HEK293 (cell line): ENCODE measurements at regions not wholly inside any gene's neighbourhood (a gene's known extent, or its start where the extent isn't known, plus 50 kb on each side); places are given as distances from the start of the nearest gene placed in this dataset.

Experiments
- CTCF ChIA-PET: fragments of 350-600 bp; formaldehyde crosslinking; extraction: SDS; loops from one replicate; lab custom pipeline; 2021; ENCODE audit warnings: antibody characterized with exemption; lab: Yijun Ruan, JAX
- POLR2A ChIA-PET: fragments of 300-600 bp; formaldehyde crosslinking; extraction: SDS; loops from one replicate; lab custom pipeline; 2020; ENCODE audit warnings: antibody characterized with exemption, inconsistent platforms; lab: Yijun Ruan, JAX
- H3K27ac ChIP-seq: fragments of 200-500 bp; sonication (Bioruptor generic); 2 replicates; pipeline ENCODE4 v1.5.1; 2014; ENCODE audit warnings: low read depth, low read length, control low read depth, inconsistent platforms; ENCODE audit errors: extremely low read depth
- H3K36me3 ChIP-seq, 2 experiments: fragments of 200-500 bp in 1 of 2; sonication (Bioruptor generic) in 1 of 2; 1 replicate in 1 of 2; 2 replicates in 1 of 2; pipeline ENCODE4 v1.5.1; 2014 to 2017; ENCODE audit warnings: inconsistent platforms in 2 of 2, low read length in 2 of 2; ENCODE audit not compliant: control insufficient read depth in 2 of 2, insufficient read depth in 1 of 2
- H3K4me1 ChIP-seq: fragments of 200-500 bp; sonication (Bioruptor generic); 2 replicates; pipeline ENCODE4 v1.5.1; 2014; ENCODE audit warnings: mild to moderate bottlenecking, low read length, inconsistent platforms; ENCODE audit not compliant: control insufficient read depth, insufficient read depth
- H3K4me3 ChIP-seq: 2 replicates; pipeline ENCODE4 v1.5.1; 2011; ENCODE audit warnings: low read depth, mild to moderate bottlenecking, control low read depth, low read length, moderate library complexity
- H3K9me3 ChIP-seq: fragments of 200-500 bp; sonication (Bioruptor generic); 2 replicates; pipeline ENCODE4 v1.5.1; 2014; ENCODE audit warnings: low read depth, low read length, inconsistent platforms; ENCODE audit not compliant: control insufficient read depth, insufficient read depth
- GLIS2 ChIP-seq: fragments of 450-650 bp; formaldehyde crosslinking; IDR thresholded peaks from 2 replicates; pipeline ENCODE4 v1.5.1; 2016; ENCODE audit warnings: missing biosample characterization, missing genetic modification characterization
- KLF10 ChIP-seq: fragments of 450-650 bp; IDR thresholded peaks from 2 replicates; pipeline ENCODE4 v1.5.1; 2018; ENCODE audit warnings: missing biosample characterization, mild to moderate bottlenecking, missing genetic modification characterization
- OSR2 ChIP-seq: fragments of 450-650 bp; formaldehyde crosslinking; IDR thresholded peaks from 2 replicates; pipeline ENCODE4 v1.5.1; 2016; ENCODE audit warnings: missing biosample characterization, missing genetic modification characterization
- OVOL3 ChIP-seq: fragments of 450-650 bp; formaldehyde crosslinking; IDR thresholded peaks from 2 replicates; pipeline ENCODE4 v1.5.1; 2016; ENCODE audit warnings: missing biosample characterization, missing genetic modification characterization
- REPIN1 ChIP-seq: fragments of 450-650 bp; formaldehyde crosslinking; IDR thresholded peaks from 2 replicates; pipeline ENCODE4 v1.5.1; 2017; ENCODE audit warnings: missing biosample characterization, missing genetic modification characterization, low read depth
- ZNF10 ChIP-seq: fragments of 450-650 bp; formaldehyde crosslinking; IDR thresholded peaks from 2 replicates; pipeline ENCODE4 v1.5.1; 2017; ENCODE audit warnings: missing biosample characterization, missing genetic modification characterization
- ZNF2 ChIP-seq: fragments of 450-650 bp; formaldehyde crosslinking; IDR thresholded peaks from 2 replicates; pipeline ENCODE4 v1.5.1; 2016; ENCODE audit warnings: missing biosample characterization, missing genetic modification characterization
- ZNF341 ChIP-seq: fragments of 450-650 bp; formaldehyde crosslinking; IDR thresholded peaks from 2 replicates; pipeline ENCODE4; 2016; ENCODE audit warnings: low read depth, missing biosample characterization, missing genetic modification characterization
- ZNF530 ChIP-seq: fragments of 450-650 bp; formaldehyde crosslinking; IDR thresholded peaks from 2 replicates; pipeline ENCODE4 v1.5.1; 2016; ENCODE audit warnings: low read depth, missing biosample characterization, missing genetic modification characterization
- ZNF830 ChIP-seq: fragments of 450-650 bp; IDR thresholded peaks from 2 replicates; pipeline ENCODE4 v1.5.0; 2018; ENCODE audit warnings: missing biosample characterization, missing genetic modification characterization, low read depth, mild to moderate bottlenecking, moderate library complexity
- ZNF837 ChIP-seq: fragments of 450-650 bp; formaldehyde crosslinking; IDR thresholded peaks from 2 replicates; pipeline ENCODE4 v1.5.1; 2016; ENCODE audit warnings: missing biosample characterization, missing genetic modification characterization
- TF ChIP-seq, protein P1 (sequence below): fragments of 450-650 bp; formaldehyde crosslinking; IDR thresholded peaks from 2 replicates; pipeline ENCODE4 v1.5.1; 2016; ENCODE audit warnings: missing biosample characterization, missing genetic modification characterization
- TF ChIP-seq, protein P2 (sequence below): fragments of 450-650 bp; formaldehyde crosslinking; IDR thresholded peaks from 2 replicates; pipeline ENCODE4 v1.5.1; 2017; ENCODE audit warnings: missing biosample characterization, missing genetic modification characterization
- TF ChIP-seq, protein P3 (sequence below): fragments of 450-650 bp; formaldehyde crosslinking; IDR thresholded peaks from 2 replicates; pipeline ENCODE4 v1.5.1; 2016; ENCODE audit warnings: missing biosample characterization, missing genetic modification characterization
- TF ChIP-seq, protein P4 (sequence below): fragments of 450-650 bp; formaldehyde crosslinking; IDR thresholded peaks from 2 replicates; pipeline ENCODE4 v1.5.1; 2016; ENCODE audit warnings: missing biosample characterization, missing genetic modification characterization
- TF ChIP-seq, protein P5 (sequence below): fragments of 450-650 bp; formaldehyde crosslinking; IDR thresholded peaks from 2 replicates; pipeline ENCODE4 v1.5.1; 2016; ENCODE audit warnings: missing biosample characterization, missing genetic modification characterization, low read depth
- TF ChIP-seq, protein P6 (sequence below): fragments of 450-650 bp; formaldehyde crosslinking; IDR thresholded peaks from 2 replicates; pipeline ENCODE4 v1.5.1; 2017; ENCODE audit warnings: missing biosample characterization, missing genetic modification characterization

DNA sequence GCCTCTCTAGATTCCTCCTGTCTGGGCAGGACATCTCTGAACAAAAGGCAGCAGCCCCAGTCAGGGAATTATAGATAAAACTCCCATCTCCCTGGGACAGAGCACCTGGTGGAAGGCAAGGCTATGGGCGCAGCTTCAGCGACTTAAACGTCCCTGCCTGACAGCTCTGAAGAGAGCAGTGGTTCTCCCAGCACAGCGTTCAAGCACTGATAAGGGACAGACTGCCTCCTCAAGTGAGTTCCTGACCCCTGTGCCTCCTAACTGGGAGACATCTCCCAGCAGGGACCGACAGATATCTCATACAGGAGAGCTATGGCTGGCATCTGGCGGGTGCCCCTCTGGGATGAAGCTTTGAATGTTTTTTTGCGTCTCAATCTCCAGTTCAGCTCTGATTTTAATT, 262.2 kb downstream of the PARM1 start:
- TF ChIP-seq GLIS2 (tag by site-specific recombination) (no peak), OVOL3 (tag by site-specific recombination) (no peak), ZNF10 (tag by site-specific recombination) (no peak), REPIN1 (tag by site-specific recombination) (no peak), KLF10 (tag by site-specific recombination) (no peak), ZNF341 (tag by site-specific recombination) (no peak), ZNF530 (no peak), ZNF837 (tag by site-specific recombination) (no peak), ZNF830 (tag by site-specific recombination) (no peak), ZNF2 (no peak), OSR2 (tag by site-specific recombination) (no peak)
- TF ChIP-seq, protein P1, sequence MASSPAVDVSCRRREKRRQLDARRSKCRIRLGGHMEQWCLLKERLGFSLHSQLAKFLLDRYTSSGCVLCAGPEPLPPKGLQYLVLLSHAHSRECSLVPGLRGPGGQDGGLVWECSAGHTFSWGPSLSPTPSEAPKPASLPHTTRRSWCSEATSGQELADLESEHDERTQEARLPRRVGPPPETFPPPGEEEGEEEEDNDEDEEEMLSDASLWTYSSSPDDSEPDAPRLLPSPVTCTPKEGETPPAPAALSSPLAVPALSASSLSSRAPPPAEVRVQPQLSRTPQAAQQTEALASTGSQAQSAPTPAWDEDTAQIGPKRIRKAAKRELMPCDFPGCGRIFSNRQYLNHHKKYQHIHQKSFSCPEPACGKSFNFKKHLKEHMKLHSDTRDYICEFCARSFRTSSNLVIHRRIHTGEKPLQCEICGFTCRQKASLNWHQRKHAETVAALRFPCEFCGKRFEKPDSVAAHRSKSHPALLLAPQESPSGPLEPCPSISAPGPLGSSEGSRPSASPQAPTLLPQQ (tag by site-specific recombination) = no peak
- TF ChIP-seq, protein P2, sequence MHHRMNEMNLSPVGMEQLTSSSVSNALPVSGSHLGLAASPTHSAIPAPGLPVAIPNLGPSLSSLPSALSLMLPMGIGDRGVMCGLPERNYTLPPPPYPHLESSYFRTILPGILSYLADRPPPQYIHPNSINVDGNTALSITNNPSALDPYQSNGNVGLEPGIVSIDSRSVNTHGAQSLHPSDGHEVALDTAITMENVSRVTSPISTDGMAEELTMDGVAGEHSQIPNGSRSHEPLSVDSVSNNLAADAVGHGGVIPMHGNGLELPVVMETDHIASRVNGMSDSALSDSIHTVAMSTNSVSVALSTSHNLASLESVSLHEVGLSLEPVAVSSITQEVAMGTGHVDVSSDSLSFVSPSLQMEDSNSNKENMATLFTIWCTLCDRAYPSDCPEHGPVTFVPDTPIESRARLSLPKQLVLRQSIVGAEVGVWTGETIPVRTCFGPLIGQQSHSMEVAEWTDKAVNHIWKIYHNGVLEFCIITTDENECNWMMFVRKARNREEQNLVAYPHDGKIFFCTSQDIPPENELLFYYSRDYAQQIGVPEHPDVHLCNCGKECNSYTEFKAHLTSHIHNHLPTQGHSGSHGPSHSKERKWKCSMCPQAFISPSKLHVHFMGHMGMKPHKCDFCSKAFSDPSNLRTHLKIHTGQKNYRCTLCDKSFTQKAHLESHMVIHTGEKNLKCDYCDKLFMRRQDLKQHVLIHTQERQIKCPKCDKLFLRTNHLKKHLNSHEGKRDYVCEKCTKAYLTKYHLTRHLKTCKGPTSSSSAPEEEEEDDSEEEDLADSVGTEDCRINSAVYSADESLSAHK (tag by site-specific recombination) = no peak
- TF ChIP-seq, protein P3, sequence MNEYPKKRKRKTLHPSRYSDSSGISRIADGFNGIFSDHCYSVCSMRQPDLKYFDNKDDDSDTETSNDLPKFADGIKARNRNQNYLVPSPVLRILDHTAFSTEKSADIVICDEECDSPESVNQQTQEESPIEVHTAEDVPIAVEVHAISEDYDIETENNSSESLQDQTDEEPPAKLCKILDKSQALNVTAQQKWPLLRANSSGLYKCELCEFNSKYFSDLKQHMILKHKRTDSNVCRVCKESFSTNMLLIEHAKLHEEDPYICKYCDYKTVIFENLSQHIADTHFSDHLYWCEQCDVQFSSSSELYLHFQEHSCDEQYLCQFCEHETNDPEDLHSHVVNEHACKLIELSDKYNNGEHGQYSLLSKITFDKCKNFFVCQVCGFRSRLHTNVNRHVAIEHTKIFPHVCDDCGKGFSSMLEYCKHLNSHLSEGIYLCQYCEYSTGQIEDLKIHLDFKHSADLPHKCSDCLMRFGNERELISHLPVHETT (tag by site-specific recombination) = no peak
- TF ChIP-seq, protein P4, sequence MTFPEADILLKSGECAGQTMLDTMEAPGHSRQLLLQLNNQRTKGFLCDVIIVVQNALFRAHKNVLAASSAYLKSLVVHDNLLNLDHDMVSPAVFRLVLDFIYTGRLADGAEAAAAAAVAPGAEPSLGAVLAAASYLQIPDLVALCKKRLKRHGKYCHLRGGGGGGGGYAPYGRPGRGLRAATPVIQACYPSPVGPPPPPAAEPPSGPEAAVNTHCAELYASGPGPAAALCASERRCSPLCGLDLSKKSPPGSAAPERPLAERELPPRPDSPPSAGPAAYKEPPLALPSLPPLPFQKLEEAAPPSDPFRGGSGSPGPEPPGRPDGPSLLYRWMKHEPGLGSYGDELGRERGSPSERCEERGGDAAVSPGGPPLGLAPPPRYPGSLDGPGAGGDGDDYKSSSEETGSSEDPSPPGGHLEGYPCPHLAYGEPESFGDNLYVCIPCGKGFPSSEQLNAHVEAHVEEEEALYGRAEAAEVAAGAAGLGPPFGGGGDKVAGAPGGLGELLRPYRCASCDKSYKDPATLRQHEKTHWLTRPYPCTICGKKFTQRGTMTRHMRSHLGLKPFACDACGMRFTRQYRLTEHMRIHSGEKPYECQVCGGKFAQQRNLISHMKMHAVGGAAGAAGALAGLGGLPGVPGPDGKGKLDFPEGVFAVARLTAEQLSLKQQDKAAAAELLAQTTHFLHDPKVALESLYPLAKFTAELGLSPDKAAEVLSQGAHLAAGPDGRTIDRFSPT (tag by site-specific recombination) = no peak
- TF ChIP-seq, protein P5, sequence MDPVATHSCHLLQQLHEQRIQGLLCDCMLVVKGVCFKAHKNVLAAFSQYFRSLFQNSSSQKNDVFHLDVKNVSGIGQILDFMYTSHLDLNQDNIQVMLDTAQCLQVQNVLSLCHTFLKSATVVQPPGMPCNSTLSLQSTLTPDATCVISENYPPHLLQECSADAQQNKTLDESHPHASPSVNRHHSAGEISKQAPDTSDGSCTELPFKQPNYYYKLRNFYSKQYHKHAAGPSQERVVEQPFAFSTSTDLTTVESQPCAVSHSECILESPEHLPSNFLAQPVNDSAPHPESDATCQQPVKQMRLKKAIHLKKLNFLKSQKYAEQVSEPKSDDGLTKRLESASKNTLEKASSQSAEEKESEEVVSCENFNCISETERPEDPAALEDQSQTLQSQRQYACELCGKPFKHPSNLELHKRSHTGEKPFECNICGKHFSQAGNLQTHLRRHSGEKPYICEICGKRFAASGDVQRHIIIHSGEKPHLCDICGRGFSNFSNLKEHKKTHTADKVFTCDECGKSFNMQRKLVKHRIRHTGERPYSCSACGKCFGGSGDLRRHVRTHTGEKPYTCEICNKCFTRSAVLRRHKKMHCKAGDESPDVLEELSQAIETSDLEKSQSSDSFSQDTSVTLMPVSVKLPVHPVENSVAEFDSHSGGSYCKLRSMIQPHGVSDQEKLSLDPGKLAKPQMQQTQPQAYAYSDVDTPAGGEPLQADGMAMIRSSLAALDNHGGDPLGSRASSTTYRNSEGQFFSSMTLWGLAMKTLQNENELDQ (tag by site-specific recombination) = no peak
- TF ChIP-seq, protein P6, sequence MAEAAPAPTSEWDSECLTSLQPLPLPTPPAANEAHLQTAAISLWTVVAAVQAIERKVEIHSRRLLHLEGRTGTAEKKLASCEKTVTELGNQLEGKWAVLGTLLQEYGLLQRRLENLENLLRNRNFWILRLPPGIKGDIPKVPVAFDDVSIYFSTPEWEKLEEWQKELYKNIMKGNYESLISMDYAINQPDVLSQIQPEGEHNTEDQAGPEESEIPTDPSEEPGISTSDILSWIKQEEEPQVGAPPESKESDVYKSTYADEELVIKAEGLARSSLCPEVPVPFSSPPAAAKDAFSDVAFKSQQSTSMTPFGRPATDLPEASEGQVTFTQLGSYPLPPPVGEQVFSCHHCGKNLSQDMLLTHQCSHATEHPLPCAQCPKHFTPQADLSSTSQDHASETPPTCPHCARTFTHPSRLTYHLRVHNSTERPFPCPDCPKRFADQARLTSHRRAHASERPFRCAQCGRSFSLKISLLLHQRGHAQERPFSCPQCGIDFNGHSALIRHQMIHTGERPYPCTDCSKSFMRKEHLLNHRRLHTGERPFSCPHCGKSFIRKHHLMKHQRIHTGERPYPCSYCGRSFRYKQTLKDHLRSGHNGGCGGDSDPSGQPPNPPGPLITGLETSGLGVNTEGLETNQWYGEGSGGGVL (tag by site-specific recombination) = no peak
- ChIA-PET CTCF (interaction anchor here (0.6 kb wide), 1 partner anchor 275 kb away, joined by 3 read pairs; no protein-coding TSS in a partner anchor), POLR2A (no interaction called here)
- no peaks in the 10 kb centered on the region for H3K36me3 ChIP-seq
- H3K4me1 ChIP-seq = no peaks in the 10 kb centered on the region
- H3K4me3 ChIP-seq = no peak overlapping the region
- no peak overlapping the region for H3K27ac ChIP-seq
- no peaks in the 10 kb centered on the region for H3K9me3 ChIP-seq
